GM19395 (cell line): ENCODE measurements at regions not wholly inside any gene's neighbourhood (a gene's known extent, or its start where the extent isn't known, plus 50 kb on each side); places are given as distances from the start of the nearest gene placed in this dataset.
A peak's percentile ranks its signal among the peaks of the same experiment; 100 is the strongest.
"Not testable (repeated sequence)": the region's sequence is repeated elsewhere in the genome, so short reads cannot be mapped to it uniquely, and the experiment has no call there.

Source experiments
- ATAC-seq: cut with Tn5 transposase; IDR thresholded peaks from one replicate; pipeline ENCODE4 v1.9.1; 2021; ENCODE audit warnings: mild to moderate bottlenecking, moderate library complexity; ENCODE audit not compliant: unreplicated experiment

DNA sequence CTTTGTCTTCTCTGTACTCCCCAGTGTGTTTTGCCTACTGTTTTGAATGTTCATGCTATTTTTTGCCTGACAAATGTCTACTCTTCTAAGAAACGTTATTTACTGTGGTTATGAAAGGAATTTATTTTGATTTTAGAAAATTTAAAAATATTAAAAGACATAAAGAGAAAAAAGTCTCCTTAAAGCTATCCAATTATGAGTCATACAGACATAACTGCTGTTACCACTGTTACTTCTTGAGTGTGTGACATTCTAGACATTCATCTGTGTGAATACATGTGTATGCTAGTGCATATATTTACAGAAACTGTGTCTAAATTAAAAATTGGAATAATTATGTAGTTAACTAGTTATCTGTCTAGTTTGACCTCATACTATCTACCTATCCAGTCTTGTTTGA, 187.6 kb upstream of the SGCG start:
- ATAC-seq, result no peak

DNA sequence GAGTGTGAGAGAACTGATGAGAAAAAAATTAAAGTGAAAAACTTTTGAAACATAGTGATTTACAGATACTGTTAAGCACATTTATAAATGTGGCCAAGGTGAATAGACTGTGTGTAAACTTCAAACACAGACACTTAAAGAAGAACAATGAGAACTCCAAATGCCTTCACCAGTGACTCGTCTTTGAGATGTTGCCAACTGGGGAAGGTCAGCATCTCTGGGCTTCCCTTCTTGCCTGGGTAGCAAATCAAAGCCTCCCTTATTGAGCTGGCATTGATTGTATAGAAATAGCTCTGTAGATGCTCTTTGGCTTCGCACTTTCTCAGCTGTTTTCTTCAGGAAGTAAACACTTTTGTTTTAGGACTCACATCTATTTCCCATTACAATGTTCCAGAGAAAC, 177.3 kb upstream of the SGCG start:
- ATAC-seq, result no peak

DNA sequence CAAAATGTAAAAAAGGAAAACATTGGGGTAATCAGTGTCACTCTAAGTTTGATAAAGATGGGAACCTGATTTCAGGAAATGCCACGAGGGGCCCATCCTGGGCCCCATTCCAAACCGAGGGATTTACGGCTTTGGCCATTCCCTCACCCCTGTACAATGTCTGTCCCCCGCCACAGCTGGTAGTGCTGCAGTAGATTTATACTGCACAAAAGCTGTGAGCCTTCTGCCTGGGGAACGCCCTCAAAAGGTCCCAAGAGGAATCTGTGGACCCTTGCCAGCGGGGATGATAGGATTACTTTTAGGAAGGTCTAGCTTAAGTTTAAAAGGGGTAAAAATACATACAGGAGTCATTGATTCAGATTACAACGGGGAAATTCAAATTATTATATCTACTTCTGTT, 173.4 kb upstream of the SGCG start:
- ATAC-seq, result no peak

DNA sequence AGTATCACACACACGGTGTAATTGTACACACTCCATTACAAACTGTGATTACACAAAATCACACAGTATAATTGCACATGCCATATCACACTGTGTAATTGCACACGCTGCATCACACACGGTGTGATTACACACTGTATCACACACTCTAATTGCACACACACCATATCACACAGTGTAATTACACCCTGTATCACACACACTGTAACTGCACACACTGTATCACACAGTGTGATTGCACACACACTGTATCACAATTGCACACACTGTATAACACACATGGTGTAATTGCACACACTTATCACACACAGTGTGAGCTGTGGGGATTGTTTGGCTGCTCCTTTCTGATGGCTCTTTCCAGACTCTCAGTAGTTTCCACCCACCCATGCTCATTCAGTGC, 162.6 kb upstream of the SGCG start:
- ATAC-seq, result no peak

DNA sequence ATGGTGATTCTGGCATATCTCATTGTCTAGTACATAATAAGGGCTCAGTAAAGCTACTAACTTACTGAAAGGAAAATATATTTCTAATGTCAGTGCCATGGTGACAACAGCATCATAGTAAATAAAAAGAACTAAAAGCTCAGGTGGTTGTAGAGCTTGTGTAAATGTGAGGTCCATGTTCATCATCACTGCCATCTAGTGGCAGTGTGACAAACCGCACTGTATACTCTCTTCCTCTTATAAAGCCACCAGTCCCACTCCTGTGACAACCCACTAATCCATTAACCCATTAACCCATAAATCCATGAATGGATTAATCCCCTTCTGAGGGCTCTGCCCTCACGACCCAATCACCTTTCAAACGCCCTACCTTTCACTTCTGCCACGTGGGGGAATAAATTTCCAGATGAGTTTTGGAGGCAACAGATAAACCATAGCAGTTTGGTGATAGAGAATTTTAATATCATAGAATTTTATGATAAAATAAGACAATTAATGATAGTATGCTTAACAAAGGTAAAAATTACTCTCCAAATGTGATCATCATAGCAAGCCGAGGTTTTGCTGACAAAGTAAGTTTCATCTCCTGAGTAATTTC, 160.4 kb upstream of the SGCG start:
- ATAC-seq, result peak; percentile 80

DNA sequence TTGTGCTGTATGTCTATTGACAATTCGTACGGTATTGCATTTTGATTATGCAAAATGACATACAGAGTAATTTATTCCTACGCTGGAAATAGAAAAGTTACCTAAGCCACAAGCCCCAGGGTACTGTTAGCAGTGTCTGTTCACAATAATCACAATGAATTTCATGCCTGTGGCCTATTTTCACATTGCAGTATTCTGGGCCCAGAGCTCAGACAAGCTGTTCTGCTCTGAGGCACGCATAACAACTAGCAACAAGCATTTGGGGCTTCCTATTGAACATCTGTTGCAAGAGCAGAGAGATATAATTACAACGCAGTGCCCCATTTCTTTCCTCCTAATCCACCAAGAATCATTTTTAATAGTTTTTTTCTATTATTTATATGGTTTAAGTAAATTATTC, 158.9 kb upstream of the SGCG start:
- ATAC-seq, result no peak

DNA sequence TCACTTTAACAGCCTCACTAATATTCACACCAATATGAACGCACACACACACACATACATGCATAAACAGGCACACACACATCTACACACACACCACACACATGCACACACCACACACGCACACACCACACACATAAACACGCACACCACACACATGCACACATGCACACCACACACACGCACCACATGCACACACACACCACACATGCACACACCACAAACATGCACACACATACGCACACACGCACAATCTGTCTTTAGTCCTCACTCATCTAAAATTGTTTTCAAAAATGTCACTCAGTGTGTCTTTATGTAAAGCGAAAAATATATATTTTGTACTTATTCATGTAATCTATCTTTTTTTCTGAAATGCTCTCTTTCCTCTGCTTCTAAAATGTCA, 158.1 kb upstream of the SGCG start:
- ATAC-seq, result no peak

DNA sequence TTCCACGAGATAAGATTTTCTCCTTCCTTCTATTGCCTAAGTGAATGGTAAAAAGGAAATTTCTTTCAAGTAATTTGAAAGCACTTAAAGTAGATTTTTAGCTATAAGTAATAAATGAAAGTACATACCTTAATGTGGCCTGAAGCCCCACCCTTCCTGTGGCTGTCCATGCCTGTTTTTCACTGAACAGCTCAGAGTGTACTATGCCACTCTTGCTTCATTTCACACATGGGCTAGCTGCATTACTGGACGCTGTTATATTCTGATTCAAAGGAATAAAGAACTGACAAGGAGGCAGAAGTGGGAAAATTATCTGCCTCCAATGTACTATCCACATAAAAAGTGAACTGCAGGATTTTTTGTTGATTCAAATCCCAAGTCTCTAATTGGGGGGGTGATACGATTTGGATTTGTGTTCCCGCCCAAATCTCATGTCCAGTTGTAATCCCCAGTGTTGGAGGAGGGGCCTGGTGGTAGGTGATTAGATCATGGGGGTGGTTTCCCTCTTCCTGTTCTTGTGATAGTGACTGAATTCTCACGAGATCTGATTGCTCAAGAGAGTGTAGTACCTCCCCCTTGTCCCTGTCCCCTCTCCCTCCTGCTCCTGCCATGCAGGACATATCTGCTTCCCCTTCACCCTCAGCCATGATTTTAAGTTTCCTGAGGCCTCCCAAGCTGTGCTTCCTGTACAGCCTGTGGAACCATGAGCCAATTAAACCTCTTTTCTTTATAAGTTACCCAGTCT, 154.7 kb upstream of the SGCG start:
- ATAC-seq, result no peak

DNA sequence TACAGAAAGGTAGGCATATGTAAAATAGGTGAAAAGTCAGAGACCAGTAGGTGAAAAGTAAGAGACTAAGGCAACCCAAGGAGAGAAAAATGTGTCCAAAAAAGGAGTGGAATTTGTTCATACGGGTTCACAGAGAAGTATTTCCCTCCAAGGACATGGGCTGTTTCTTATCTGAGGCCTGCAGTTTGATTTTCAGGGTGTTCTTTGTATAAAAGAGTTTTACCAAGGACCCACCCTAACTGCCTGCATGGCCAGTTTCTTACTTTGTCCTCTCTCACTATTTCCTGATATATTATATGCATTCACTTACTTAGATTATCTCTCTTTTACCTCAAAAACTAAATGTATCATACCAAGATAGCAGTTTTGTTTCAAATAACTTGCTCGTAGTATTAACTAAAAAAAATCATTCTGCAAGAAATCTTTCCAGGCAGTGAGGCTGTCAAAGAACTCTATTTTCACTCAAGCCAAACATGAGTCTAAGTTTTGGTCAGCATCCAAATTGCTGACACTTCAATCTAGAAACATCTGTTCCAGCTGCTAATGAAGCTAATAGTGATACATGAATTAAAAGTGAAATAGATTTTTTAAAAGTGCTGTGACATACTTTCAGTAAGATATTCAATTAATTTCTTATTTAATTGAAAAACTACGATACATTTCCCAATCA, 141.4 kb upstream of the SGCG start:
- ATAC-seq, result no peak

DNA sequence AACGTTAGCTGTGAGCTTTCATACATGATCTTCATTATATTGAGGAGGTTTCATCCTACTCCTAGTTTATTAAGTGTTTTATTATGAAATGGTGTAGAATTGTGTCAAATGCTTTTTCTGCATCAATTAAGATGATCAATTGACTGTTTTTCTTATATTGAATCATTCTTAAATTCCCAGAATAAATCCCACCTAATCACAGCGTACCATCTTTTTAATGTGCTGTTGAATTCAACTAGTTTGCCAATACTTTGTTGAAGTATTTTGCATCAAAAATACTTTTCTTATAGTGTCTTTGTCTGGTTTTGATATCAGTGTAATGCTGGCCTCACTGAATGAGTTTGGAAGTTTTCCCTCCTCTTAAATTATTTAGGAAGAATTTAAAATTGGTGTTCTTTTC, 138.6 kb upstream of the SGCG start:
- no peak for ATAC-seq

DNA sequence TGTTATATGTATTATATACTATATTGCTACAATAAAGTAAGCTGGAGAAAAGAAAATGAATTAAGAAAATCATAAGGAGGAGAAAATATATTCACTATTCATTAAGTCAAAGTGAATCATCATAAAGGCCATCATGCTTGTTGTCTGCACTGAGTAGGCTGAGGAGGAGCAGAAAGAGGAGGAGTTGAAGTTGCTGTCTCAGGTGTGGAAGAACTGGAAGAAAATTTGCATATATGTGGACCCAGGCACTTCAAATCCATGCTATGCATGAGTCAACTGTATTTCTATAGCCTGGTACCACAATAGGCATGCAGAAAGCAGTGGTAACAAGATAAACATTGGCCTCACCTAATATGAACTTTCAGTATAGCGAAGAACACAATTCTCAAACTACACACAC, 135.9 kb upstream of the SGCG start:
- no peak for ATAC-seq

DNA sequence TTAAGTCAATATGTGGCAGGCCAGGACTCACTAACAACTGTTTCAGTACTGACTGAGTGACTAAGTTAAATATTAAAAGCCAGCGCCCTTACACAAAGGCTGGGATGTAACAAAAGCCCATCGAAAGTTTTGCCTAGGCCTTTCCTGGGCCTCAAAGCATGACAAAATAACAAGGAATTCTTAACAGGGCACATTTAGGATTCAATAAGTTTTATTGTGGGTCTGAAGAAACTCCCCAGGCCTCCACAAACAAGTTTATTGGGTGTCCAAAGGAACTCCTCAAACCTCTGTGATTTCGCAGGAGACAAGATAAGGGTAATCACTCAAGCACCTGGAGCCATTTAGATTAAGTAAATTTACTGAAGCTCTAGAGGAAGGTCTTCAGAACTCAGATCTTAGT, 130.7 kb upstream of the SGCG start:
- ATAC-seq, result no peak

DNA sequence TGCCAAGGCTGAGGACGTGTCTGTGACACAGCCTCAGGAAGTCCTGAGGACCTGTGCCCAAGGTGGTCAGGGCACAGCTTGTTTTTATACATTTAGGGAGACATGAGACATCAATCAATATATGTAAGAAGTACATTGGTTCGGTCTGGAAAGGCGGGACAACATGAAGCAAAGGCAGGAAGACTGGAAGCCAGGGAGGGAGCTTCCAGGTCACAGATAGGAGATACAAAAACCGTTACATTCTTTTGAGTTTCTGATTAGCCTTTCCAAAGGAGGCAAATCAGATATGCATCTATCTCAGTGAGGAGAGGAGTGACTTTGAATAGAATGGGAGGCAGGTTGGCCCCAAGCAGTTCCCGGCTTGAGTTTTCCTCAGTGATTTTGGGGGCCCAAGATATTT, 127.1 kb upstream of the SGCG start:
- not testable (repeated sequence) for ATAC-seq

DNA sequence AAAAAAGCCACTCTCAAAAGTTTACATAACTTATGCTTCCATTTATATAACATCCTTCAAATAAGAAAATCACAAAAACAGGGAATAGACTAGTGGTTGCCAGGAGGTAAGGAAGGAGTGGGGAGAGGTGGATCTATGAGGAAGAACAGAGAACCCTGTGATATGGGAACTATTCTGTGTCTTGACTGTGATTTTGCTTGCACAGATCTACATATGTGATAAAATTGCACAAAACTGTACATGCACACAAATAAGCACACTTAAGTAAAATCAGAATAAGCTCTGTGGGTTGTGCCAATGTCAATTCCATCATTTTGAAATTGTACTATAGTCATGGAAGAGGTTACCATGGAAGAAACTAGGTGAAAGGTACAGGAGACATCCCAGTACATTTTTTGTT, 121.6 kb upstream of the SGCG start:
- no peak for ATAC-seq

DNA sequence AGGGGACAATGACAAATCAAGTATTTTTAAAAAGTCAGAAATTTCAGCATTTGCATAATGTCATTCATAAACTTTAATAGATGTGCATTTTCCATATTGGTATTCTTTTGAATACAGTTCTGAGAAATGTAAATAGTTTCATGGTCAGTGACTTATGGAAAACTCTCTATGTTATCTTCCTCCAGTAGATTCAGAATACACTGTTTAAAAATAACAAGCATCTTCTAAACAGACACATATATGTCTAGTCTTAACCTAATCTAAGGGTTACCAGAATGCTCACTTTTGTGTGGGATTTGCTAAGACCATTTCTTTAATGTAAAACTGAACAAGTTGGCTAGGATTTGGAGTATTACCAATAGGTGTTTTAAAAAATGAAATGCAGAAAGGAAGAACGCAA, 119.8 kb upstream of the SGCG start:
- no peak for ATAC-seq

DNA sequence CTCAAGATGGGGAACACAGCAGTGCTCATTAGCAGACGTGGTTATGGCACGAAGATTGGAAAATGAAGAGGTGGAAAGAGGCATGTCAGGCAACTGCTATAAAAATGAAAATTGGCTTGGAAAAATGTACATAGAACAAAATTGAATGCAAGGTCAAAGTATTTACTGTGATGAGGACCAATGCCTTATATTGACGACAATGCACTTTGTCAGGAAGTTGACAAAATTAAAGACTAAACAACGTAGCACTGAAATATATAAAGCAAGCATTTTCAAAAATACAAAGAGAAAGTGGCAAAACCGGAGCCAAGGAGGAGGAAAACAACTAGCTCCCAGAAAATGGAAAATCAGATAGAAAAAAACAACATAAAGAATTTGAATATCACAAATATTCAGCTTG, 113.7 kb upstream of the SGCG start:
- ATAC-seq, result no peak

DNA sequence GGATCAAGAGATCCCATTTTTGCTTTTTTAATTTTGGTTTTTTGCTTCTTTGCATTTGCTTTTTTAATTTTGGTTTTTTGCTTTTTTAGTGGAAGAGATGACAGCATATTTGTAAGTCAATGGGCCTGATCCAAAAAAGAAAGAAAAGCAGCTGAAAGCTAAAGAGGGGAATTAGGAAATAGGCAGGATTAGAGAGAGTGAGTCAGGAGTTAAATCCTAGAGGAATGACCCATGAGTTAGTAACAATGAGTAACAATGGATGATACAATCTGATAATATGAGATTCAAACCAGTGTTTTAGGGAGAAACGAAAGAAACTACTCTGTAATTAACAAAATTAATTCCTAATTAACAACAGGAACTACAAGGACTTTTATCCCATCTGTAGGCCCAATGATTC, 111.2 kb upstream of the SGCG start:
- no peak for ATAC-seq

DNA sequence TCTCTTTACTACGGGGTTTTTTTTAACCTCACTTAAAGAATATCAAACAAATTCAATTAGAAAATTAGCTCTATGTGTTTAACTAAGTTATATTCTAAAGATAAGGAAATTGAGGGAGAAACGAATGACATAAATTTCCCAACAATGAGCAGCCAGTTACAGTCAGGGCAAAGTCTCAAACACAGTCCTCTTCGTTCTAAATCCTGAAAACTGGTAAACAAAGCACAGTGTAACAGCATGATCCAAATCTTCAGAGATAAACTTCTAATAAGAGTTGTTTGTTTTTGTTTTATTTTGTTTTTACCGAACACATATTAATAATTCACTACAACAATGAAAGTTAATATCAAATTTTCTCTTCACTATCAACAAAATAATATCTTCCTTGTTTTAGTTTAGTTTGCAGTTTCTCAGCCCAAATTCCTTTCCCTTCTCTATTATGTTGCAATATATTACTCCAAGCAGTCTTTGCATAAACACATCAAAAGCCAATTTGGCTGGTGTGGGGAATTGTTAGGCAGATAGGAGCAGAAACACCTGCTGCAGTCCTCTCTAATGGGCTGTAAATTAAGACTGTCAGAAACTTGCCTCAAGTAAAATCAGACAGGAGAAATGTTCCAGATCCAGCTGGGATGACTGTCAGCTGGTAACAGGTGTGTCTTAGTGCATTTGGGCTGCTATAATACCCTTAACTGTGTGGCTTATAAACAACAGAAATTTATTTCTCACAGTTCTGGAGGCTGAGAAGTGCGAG, 106.5 kb upstream of the SGCG start:
- no peak for ATAC-seq

DNA sequence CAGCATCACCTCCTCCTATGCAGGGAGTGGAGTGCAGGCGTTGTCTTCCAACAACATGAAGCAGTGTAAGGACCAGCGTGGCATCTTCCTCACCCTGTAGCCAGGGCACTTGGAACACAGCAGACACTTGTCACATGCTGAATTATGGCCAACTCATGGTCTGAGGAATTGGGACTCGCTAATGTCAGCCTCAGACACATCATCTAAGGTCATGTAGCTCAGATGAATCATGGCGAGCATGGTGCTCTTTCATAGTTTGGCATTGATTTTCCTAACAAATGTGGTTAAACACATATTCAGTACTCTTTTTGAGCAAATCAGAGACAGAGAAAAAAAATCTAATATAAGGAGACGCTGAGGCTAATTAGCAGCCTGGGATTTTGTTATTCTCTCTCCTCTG, 99.6 kb upstream of the SGCG start:
- ATAC-seq, result no peak

DNA sequence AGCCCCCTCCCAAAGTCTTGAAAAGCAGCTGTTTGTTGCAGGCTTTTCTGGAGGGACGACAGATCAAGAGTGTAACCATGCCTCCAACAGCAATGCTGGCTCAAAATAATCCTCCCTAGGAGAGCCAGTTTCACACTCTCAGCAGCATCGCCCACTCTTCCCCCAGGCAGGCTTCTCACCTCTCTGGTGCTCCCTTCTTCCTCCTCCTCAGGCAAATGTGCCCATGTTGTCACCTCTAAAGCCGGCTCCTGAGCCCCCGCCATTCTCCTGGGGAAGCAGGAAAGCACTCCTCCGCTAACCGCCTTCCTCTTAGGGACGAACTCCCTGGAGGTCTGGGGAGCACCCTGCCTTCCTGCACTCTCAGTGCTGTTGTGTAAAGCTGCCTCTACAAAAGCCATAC, 98.9 kb upstream of the SGCG start:
- no peak for ATAC-seq

DNA sequence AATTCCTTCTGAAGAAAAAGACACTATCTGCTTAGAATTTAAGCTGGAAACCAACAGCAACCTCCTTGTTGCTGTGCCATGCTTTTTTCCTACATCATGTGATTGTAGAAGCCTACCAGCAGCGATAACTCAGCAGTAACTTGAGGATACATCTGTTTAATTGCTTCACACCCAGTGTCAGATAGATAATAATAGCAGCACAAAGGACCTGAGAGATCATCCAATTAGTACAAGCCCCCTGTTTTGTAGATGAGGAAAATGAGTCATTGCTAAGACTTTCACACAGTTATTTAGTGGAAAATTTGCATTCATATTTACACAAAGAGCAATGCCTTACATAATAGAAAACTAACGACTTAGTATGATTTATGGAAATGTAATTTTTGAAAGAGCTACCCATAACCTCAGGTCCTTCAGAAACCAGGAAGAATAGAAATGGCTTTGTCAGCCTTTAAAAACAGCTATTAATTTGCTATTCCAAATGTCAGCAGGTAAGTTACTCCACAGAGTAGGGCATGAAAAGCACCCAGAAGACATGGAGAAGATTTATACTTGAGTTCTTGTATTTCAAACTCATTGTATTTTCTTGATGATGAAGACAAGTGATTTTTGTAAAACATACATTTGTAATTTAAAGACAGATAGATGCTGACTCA, 93.7 kb upstream of the SGCG start:
- ATAC-seq, result no peak
